HuH-7 (cell line): ENCODE measurements at regions not wholly inside any gene's neighbourhood (a gene's known extent, or its start where the extent isn't known, plus 50 kb on each side); places are given as distances from the start of the nearest gene placed in this dataset.

ENCODE experiments used
- DNase-seq: peaks from one replicate; pipeline ENCODE4 v3.0.0; 2011; ENCODE audit warnings: low spot score

DNA sequence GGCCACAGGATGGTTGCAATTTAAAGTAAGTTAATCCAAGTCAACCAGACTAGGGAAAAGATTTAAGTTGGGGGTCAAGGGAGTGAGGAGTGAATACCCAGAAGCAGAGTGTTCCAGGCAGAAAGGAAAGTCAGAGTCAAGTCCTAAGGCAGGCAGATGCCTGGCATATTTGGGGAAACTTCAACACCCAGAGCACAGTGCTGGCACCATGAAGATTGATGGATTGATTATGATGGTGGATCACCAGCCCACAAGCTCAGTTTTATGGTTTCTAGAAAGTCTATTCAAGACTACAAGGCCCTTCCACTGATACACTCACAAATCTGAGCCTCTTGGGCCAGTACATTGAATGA lies 100.1 kb upstream of the DUSP10 start:
- no peak for DNase-seq

DNA sequence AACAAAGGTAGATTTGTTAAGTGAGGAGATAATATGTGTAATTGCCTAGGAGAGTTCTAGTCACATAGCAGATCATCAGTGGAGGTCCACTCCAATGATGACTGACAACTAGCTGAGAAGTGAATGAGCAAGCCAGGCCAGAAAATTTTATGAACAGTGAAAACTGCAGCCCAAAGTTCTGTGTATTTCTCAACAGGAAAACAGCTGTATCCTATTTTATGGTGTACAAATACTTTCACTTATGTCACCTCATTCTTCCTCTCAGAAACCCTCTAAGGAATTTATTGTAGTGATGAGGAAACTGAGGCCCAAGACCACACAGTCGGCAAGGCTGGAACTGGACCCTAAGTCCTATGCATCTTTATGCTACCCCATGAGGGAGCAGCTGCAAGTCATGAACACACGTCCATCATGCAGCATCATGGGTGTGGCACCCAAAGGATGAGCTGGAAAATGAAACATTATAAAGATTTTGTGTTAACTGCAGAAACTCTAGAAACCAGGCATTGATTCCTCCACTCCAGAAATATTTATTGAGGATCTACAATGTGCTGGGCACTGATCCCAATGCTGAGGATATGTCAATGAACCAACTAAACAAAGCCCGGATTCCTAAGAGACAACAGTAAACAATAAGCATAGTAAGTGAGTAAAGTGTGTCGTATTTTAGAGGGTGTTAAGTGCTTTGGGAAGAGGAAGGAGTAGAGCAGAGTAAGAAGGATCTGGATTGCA lies 99.5 kb upstream of the DUSP10 start:
- no peak for DNase-seq

DNA sequence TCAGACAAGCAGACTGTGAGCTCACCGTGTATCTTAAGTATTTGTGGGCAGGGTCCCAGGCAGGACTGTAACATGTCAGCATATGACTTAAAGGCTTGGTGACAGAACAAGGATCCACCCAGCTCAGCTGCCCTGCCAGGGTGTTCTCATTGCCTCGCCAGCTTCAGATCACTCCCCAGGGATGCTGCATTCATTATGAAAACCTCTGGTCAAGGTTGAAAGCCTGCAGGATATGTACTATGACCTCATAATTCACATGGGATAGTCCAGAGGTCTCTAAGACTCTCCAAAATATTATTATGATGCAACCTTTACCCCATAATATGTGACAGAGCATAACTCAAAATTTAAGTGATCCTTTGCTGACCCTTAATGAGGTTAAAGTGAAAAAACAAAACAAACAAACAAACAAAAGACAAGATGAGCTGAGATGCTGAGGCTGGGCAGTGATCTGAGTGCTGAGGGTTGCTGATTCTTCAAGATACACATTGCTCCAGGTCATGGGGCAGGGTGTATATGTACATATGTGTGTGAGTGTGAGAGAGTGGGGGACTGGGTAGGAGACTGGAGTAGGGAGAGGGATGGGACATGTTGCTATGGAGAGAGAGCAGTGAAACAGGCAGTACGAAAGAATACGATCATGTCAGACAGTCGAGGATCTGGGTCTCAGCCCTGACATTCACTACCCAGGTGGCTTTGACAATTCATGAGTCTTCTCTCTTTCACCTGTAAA lies 98.8 kb upstream of the DUSP10 start:
- no peak for DNase-seq

DNA sequence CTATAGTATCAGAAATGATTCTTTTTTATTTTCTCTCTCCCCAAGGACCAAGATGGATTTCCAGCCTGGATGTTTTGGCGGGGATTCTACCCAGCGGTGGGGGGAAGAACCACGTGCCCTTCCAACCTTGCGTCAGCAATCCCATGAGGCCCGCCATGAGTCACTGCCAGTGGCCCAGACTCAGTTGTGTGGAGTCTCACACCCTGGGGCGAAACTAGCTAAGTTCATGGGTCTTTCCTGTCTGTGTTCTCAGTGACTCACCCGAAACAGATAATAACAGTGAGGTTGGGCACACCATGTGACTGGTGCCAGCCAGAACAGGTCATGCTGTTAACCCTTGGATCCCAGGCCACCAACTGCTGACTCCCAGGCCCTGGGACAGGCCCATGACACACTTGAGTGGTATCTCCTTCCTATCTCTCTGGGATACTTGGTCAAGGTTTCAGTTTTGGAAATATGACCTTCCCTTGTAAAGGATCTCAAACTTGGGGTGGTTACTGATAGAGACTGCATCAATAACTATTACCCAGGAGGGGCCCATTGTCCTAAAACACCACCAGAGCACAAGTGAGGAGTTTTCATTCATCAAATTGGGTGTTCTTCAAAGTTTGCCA lies 98.0 kb upstream of the DUSP10 start:
- no peak for DNase-seq

DNA sequence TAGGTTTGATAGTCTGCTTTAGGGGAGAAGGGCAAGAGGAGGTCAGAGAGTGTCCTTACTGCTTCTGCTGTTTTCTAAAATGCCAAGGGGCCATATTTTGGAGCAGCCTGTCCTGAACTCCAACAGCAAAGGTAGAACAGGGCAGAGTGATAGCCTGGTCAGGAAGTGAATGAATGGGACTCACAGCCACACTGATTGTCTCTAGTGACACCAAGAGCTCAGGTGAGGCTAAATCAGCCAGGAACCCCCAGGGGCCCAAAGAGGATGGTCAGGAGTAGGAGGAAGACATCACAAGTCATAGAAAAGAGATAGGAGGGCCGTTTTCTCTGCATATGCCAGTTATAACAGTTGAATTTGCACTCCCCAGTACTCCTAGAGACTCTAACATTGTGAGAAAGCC lies 97.4 kb upstream of the DUSP10 start:
- no peak for DNase-seq

DNA sequence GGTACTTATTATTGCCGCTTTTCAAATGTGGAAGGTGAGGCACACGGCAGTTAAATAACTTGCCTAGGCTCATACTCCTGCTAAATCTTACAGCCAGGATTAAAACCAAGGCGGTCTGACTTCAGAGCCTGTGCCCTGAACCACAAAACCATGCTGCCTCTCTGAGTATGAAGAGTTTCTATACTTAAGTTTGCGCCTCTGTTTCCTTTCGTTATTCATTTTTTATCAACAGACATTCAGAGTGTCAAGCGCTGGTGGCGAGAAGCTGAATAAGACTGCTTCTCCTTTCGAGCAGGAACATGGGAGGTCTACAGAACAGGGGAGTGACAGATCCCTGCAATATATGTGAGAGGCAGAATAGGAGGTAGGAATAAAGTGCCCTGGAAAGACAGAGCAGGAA lies 96.0 kb upstream of the DUSP10 start:
- no peak for DNase-seq

DNA sequence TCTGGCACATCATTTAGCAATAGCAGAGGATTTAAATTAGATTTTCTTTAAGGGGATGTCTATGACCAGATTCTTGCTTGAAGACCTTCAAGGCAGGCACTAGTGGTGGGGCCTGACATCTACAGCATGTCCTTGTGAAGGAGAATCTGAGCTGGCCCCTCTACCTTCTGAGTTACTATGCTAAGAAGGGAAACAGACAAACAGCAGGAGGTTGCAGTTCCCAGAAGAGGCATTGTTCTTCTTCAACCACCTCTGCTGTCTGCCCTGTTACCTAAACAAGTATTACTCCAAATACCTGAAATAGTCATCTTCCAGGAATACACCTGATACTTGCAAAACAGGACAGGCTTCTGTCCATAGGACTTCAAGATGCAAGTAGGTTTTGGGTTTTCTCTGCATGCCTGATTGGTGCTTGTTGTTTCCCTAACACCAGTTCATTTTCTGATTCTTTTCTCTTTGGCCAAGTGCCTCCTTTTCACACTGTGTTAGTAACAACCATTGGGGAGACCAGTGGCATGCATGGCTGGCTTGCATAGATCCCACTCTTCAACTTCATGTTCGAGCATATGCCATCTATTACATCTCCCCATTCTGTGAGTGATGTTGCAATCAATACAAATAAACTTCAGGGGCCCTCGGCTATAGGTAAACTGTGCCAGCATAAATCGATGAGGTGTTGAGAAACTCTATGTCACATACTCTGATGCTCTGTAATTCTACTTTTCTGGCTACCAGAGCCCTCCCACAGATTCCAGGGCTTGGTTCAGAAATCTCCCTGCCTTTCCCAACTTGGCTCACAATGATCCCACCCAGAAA lies 93.0 kb upstream of the DUSP10 start:
- DNase-seq: peak; percentile 10

DNA sequence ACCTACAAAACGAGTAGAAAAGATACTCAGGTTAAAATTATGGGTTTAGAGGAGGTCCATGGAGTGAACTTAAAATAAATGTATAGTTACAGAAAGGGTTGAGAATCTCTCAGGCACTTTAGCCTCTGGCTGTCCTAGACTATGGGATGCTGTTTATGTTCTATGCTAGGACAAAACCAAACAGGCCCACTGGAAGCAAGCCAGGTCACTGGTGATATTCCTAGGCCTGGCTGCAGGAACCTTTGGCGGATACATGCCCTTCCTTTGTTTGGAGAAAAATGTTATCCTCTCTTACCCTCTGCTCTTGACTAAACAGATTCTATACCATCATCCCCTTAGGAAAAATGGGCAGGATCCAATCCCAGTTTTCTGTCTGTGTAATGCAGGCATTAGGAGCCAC lies 90.7 kb upstream of the DUSP10 start:
- no peak for DNase-seq

DNA sequence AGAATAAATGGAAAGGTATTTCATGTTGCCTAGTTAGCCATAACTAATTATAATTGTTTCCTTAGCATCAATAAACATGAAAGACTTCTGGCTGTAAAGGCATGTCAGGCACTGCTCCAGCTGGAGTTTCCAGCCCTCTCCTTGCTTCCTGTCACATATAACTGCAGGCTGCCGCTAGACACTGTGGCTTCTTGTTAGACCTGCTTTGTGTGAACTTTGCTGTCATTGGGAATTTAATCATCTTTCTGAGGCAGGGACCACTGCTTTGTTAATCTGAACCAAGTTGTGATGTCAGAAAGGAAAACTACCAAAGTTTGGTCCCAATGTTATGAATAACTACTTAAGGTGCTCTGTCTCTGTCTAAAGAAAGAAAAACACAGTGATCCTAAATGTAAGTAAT lies 90.3 kb upstream of the DUSP10 start:
- no peak for DNase-seq

DNA sequence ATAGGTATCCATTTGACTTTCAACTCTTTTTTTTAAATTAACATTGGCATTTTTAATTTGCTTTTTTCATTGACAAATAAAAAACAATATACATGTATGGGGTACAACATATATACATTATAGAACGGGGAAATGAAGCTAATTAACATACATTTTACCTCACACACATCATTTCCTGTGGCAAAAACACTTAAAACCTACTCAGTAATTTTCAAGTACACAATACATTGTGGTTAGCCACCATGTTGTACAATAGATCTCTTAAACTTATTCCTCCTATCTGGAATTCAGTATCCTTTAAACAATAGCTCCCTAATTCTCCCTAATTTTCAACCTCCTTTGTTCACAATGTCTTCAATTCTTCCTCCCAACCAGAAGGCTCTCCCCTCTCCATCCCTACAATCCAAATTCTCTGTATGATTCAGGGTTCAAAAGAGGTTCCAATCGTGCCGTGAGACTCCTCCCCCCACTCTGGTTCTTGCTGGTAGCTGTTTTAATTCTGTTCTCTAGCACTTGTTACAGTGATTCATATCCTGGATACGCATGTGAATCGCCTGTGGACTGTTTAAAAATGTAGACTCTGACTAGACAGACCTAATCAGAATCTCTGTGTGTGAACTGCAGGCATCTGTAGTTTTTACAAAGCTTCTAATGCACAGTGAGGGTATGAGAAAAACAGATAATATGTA lies 87.6 kb upstream of the DUSP10 start:
- no peak for DNase-seq

DNA sequence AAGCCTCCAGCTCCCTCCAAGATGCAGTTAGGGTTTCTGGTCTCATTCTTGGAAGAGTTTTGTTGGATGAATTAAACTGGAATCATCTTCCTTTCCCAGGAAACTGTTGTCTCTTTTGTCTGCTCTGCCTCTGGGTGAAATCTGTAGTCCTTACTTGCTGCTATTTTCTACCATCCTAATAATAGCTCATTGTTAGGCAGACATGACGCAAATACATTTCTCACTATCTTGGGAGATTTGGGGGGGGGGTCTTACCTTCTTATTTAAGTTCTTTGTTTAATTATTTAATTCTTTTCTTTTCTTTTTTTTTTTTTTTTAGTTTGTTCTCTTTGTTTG lies 85.4 kb upstream of the DUSP10 start:
- DNase-seq: no peak

DNA sequence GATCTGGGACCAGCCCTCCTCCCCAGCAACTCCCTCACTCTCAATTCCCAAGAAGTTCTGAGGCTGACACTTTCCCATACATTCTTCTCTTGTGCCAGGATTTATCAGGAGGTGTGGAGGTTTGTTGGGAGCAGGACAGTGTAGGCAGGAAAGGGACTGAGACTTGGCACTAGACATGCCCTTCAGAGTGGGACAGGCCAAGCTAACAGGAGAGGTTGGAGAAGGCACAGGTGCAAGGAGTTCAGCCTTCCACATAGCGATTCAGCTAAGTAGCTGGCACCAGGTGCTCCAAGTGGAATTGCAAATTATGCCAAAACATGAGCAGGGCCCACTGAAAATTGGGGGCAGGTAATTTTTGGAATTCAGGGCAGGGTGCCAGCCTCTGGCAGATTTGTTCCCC lies 83.0 kb upstream of the DUSP10 start:
- no peak for DNase-seq

DNA sequence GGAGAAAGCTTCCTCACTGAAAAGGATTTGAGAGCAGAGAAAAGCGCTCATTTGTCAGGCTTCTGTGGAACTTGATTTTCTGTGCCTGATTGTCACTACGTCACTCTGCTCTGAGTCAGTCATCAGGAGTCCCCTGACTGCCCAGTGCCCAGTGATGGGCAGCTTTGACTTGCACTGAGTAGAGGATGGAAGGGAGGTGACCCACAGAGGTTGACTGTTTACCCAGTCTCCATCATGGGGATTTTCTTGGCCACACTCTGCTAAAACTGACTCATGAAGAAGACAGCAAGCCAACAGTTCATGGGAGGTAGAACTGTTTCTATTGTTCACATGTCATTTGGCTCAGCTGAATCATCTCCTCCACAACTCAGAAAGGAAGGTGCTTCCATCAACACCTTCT lies 82.1 kb upstream of the DUSP10 start:
- no peak for DNase-seq

DNA sequence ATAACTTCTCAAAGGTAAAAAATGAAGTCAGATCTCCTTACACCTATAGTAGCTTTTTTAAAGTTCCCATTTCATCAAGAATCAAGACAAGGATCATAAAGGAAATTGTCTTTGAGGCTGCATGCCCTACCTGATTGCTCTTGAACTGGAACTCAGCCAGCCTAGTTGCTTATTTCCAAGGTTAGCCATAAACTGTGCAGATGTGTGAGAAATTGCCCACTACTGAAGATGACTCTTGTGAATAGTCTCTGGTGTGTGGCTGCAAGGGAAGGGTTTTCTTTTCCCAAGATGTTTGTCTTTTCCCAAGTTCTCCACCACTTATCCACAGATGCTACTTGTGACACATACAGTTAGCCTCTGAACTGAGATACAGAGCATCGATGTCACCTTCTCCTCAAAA lies 81.7 kb upstream of the DUSP10 start:
- DNase-seq: no peak

DNA sequence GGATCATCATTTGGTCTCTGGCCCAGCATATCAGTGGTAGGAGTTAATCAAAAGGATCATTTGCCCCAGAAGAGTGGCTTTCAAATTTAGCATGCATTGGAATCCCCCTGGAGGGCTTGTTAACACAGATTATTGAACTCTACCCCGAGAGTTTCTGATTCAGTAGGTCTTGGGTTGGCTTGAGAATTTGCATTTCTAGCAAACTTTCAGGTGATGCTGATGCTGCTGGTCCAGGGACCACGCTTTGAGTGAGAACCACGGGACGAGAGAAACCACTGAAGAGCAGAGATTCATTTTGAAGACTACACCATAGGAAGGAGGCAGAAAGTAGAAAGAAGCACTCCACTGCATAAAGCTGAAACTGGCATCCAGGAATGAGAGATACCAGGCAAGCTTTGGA lies 81.3 kb upstream of the DUSP10 start:
- no peak for DNase-seq

DNA sequence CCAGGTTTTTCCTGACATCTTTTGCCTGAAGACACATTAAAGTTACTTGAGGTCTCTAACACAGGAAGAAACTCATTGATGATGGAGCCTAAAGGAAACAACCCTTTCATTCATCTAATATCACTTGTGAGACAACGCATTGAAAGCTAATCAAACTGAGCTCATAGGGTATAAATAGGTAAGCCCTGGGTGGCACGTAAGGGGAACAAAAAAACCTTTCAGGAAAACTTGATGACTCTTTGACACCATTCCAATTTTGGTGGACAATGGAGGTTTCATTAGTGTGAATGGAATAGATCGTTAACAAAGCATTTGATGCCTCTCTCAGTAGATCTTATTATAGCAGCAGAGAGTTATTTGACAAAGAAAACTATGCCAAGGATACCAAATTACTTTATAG lies 80.7 kb upstream of the DUSP10 start:
- DNase-seq: no peak

DNA sequence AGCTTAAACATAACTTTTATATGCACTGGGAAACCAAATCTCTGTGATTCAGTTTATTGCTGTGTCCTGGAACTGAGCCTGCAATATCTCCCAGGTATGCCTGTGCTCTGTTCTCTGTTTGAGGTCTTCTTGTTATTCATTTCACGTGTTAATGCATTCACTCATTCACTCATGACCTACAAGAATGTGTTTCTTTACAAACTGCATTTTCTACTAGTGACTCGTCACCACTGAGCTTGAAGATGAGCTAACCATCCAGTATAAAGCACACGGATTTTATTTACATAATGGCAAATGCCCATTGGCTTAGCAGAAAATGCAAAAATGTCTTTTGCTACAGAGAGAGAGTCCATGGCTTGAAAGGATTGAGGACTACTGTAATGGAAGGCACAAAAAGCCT lies 75.0 kb upstream of the DUSP10 start:
- no peak for DNase-seq

DNA sequence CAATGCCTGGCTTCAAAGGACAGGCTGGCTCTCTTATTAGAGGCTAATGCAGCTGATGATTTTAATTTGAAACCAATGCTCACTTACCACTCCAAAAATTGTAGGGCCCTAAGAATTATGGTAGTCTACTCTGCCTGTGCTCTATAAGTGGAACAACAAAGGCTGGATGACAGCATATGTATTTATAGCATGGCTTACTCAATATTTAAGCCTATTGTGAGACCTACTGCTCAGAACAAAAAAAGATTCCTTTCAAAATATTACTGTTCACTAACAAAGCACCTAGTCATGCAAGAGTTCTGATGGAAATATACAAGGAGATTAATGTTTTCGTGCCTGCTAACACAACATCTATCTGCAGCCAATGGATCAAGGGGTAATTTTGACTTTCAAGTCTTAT lies 73.8 kb upstream of the DUSP10 start:
- DNase-seq: no peak

DNA sequence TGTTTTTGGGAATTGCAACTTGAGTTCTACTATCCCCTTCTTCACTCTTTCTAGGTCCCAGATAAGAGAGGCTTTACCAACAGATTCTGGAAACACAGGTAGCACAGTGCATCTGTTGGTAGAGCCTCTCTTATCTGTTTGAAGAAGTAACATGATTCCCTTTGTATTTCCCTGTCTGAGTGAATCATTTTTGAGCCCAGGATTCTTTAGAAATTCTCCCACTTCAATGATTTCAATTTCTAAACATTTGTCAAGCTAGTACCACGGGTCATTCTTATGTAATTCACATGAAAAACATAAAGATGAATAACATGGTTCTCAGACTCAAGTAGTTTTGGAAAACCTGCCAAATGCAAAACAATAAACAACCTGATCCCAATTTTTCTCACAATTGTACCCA lies 72.0 kb upstream of the DUSP10 start:
- DNase-seq: no peak

DNA sequence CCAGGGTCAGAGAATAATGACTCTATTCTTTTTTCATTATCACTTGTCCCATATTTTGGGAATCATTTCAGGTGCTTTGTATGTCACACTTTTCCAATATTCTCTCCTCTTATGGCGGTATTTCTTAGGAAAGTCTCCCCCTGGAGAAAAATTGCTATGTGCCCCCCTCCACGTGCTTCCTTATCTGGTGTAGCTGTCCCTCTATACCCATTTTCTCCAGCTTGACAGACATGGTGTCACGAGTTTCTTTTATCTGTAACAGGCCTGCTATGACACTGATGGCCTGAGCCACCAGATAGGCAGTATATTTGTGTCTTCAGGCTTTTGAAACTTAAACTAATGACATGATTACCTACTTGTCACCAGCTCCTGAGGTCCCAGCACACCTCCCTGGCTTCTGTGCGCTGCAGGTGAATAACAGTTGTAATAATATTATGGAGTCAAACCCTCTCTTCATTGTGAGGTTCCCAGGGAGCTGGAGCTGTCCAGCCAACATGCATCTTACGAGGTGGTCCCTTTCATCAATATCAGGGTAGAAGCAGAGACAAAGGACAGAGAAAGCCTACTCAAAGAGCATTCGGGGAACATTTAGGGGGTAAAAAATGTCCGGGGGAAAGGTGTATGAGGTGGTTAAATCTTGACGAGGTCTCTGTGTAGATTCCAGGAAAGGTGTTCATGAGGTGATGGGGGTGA lies 71.2 kb upstream of the DUSP10 start:
- DNase-seq: no peak

DNA sequence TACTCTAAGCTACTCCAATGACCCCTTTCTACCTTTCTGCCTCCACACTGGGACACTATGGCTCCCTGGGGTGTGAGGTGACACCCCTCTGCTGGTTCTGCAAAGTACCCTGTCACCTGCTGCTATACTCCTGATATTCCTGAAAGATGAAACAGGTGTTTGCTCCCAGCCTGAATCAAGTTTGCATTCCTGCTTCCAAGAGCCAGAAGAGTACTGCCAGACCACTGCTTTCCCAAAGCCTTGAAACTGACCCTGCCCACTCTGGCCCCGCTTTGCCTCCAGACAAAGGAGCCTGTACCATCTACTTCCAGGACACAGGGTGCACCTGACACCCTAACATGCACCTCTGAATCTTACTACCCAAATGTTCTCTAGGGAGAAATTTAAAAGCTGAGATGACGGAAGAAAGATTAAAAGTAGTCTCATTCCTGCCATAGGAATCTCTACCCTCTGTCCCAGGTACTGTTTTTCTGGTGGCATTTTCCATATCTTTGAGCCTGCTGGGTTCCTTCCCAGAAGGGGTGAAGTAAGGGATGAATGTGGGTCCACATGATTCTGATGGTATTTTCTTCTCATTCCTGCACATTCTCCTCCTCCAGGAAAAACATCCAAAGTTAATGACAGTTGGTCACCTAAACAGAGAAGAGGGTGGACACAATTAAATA lies 70.3 kb upstream of the DUSP10 start:
- no peak for DNase-seq
